ENCODE measurements at regions not wholly inside any gene's neighbourhood (a gene's known extent, or its start where the extent isn't known, plus 50 kb on each side); places are given as distances from the start of the nearest gene placed in this dataset.
"Not testable (repeated sequence)": the region's sequence is repeated elsewhere in the genome, so short reads cannot be mapped to it uniquely, and the experiment has no call there.

DNA sequence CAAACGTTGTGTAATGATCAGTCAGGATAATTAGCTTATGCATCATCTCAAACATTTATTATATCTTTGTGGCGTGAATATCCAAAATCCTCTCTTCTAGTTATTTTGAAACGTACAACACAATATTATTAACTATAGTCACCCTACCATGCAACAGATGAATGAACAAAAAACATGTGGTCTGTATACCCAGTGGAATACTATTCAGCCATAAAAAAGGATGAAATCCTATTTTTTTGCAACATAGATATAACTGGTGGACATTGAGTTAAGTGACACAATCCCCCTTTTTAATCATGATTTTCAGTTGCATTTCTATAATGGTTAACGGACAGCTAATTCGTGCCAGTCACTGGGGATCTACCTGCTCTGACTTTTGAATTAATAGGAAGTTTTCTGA, 145.6 kb downstream of the SOX1 start:
- no peaks in the 10 kb centered on the region for H3K9me3 Mint-ChIP-seq
- H3K27me3 Mint-ChIP-seq = peaks cover 11% of the 10 kb centered on the region
- H3K4me1 Mint-ChIP-seq (ENCODE audit: low read depth) = no peaks in the 10 kb centered on the region
- no peak overlapping the region for H3K4me3 Mint-ChIP-seq
- no peaks in the 10 kb centered on the region for H3K36me3 Mint-ChIP-seq (ENCODE audit: low read depth)
- H3K27ac Mint-ChIP-seq = no peak overlapping the region

DNA sequence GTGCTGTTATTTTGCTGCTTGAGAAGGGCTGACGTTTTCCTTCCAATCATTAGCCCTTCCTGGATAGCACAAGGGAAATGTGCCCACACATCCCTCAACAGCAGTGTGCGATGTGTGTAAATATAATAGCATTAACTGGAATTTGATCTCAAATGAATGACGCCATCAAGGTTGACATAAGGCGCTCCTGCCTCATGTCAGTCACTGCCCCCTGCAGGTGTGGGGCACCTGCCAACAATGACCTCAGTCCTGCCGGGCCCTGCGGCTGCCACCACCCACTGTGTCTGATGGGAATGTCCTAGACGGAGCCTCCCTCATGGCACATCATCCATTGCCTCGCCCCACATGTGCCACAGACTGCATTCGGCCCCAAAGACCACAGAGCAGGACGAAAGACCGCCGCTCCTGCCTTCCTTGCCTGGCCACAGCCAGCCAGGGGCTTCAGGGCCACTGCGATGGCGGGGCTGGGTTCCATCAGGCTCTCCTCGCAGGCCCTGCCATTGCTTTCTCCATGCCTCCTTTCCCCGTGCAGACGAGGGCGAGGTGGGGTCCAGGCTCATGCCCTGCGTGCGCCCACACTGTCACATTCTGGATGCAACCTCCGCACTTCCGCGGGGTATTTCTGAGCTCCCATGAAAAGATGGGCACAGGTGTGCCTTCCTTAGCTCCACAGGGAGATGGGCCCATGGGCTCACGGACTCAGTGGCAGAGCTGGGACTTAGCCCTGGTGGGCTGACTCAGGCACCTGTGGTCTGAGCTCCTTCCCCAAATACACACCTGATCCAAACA, 146.7 kb downstream of the SOX1 start:
- H3K4me1 Mint-ChIP-seq (ENCODE audit: low read depth) = no peaks in the 10 kb centered on the region
- H3K9me3 Mint-ChIP-seq = no peaks in the 10 kb centered on the region
- no peak overlapping the region for H3K27ac Mint-ChIP-seq
- no peaks in the 10 kb centered on the region for H3K27me3 Mint-ChIP-seq
- no peaks in the 10 kb centered on the region for H3K36me3 Mint-ChIP-seq (ENCODE audit: low read depth)
- no peak overlapping the region for H3K4me3 Mint-ChIP-seq

DNA sequence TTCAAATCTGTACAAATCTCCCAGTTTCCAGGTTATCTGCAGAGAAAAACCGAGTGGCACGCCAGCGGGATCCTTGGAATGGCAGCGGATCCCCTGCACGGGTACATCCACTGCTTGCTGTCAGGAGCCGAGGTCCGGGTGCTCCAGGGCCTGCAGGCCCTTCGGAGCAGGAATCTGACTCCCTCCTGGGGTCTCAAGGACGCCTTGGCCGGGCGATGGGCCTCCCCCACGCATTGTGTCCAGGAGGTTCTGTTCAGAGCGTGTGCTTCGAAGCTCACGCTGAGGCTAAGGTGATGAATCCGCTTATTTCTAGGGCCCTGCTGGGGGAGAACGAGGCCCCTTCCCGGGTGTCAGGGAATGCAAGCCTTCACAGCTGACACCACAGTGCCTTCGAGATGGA, 148.9 kb downstream of the SOX1 start:
- Mint-ChIP-seq H3K27me3 (no peaks in the 10 kb centered on the region), H3K4me1 (ENCODE audit: low read depth) (no peaks in the 10 kb centered on the region), H3K9me3 (no peaks in the 10 kb centered on the region), H3K4me3 (no peak overlapping the region), H3K27ac (no peak overlapping the region), H3K36me3 (ENCODE audit: low read depth) (no peaks in the 10 kb centered on the region)

DNA sequence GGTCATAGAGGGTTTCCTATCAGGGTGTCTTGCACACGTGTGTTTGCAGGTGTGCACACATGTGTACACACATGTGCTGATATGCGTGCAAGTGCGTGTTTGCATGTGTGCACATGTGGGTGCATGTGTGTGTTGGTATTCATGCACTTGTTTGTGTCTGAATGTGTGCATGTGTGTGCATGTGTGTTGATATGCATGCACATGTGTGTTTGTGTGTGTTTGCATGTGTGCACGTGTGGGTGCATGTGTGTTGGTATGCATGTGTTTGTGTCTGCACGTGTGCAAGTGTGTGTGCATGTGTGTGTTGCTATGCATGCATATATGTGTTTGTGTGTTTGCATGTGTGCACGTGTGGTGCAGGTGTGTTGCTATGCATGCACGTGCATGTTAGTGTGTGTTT, 150.5 kb downstream of the SOX1 start:
- H3K36me3 Mint-ChIP-seq (ENCODE audit: low read depth) = no peaks in the 10 kb centered on the region
- no peaks in the 10 kb centered on the region for H3K9me3 Mint-ChIP-seq
- no peak overlapping the region for H3K27ac Mint-ChIP-seq
- H3K4me1 Mint-ChIP-seq (ENCODE audit: low read depth) = no peaks in the 10 kb centered on the region
- no peaks in the 10 kb centered on the region for H3K27me3 Mint-ChIP-seq
- no peak overlapping the region for H3K4me3 Mint-ChIP-seq

GRCh38 chr13:112218416-112218815, 151.5 kb downstream of the SOX1 start:
- Mint-ChIP-seq H3K9me3 (no peaks in the 10 kb centered on the region), H3K27ac (no peak overlapping the region), H3K36me3 (ENCODE audit: low read depth) (no peaks in the 10 kb centered on the region), H3K27me3 (no peaks in the 10 kb centered on the region), H3K4me1 (ENCODE audit: low read depth) (no peaks in the 10 kb centered on the region), H3K4me3 (no peak overlapping the region)

DNA sequence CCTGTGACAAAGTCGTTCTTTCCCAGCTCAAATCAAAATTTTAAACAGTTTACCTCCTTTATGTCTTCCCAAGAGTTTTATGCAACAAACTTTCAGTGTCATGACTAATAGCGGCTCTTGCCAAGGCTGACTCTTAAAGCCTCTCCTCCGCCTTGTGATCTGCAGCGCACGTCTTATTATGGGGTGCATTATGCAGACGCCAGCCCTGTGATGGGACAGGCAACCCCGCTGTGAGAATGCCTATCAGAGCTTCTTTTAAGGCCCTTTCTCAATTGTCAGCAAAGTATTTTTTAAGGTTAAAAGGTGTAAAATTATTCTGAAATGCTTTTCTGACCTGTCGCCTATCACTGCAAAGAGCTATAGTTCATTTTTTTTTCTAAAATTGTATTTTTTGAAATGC, 152.8 kb downstream of the SOX1 start:
- Mint-ChIP-seq H3K9me3 (no peaks in the 10 kb centered on the region), H3K4me1 (ENCODE audit: low read depth) (no peaks in the 10 kb centered on the region), H3K4me3 (no peak overlapping the region), H3K36me3 (ENCODE audit: low read depth) (no peaks in the 10 kb centered on the region), H3K27me3 (no peaks in the 10 kb centered on the region), H3K27ac (no peak overlapping the region)

- Mint-ChIP-seq H3K9me3 (no peaks in the 10 kb centered on the region), H3K27me3 (no peaks in the 10 kb centered on the region), H3K36me3 (ENCODE audit: low read depth) (no peaks in the 10 kb centered on the region), H3K4me3 (no peak overlapping the region), H3K27ac (no peak overlapping the region), H3K4me1 (ENCODE audit: low read depth) (no peaks in the 10 kb centered on the region)
These were observed 153.4 kb downstream of the SOX1 start for GRCh38 chr13:112220296-112220875.

GRCh38 chr13:112220925-112221324, 154.0 kb downstream of the SOX1 start:
- H3K27me3 Mint-ChIP-seq = no peaks in the 10 kb centered on the region
- no peak overlapping the region for H3K4me3 Mint-ChIP-seq

DNA sequence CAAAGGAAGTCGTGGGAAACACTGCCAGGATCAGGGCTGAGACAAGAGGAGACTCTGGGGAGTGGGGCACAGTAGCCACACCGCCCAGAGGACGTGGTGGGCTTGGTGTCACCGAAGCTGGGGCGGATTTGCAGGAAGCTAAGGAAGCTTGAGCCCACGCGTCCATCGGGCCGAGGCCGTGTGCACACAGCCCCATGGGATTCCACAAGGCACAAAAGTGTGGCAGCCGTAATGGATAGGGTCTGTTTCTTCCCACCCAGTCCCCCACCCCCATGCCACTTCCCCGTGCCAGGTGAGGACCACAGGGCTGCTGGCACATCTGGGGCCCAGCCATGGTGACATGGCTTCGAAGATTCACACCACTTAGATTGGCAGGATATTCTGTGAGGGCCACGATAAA, 153.2 kb upstream of the SPACA7 start:
- Mint-ChIP-seq H3K36me3 (ENCODE audit: low read depth) (no peaks in the 10 kb centered on the region), H3K9me3 (no peaks in the 10 kb centered on the region), H3K4me3 (no peak overlapping the region), H3K27ac (no peak overlapping the region), H3K4me1 (ENCODE audit: low read depth) (no peaks in the 10 kb centered on the region), H3K27me3 (no peaks in the 10 kb centered on the region)

More at GRCh38 chr13:112220925-112221324, 154.0 kb downstream of the SOX1 start:
- H3K36me3 Mint-ChIP-seq (ENCODE audit: low read depth) = no peaks in the 10 kb centered on the region
- no peak overlapping the region for H3K27ac Mint-ChIP-seq
- H3K9me3 Mint-ChIP-seq = no peaks in the 10 kb centered on the region
- H3K4me1 Mint-ChIP-seq (ENCODE audit: low read depth) = no peaks in the 10 kb centered on the region

DNA sequence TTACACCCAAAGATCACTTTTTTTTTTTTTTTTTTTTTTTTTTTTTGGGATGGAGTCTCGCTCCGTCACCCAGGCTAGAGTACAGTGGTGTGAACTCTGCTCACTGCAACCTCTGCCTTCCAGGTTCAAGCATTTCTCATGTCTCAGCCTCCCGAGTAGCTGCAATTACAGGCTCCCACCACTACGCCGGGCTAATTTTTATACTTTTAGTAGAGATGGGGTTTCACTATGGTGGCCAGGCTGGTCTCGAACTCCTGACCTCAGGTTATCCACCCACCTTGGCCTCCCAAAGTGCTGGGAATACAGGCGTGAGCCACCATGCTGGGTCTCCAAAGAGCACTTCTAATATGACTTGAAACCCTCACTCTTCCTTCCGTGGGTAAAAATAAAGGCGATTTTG, 152.2 kb upstream of the SPACA7 start:
- not testable (repeated sequence) for H3K4me1 Mint-ChIP-seq (ENCODE audit: low read depth); H3K27me3 Mint-ChIP-seq; H3K9me3 Mint-ChIP-seq; H3K4me3 Mint-ChIP-seq; H3K27ac Mint-ChIP-seq; H3K36me3 Mint-ChIP-seq (ENCODE audit: low read depth)

- H3K9me3 Mint-ChIP-seq = no peaks in the 10 kb centered on the region
- H3K27ac Mint-ChIP-seq = no peak overlapping the region
- H3K4me1 Mint-ChIP-seq (ENCODE audit: low read depth) = no peaks in the 10 kb centered on the region
- H3K27me3 Mint-ChIP-seq = no peaks in the 10 kb centered on the region
- H3K36me3 Mint-ChIP-seq (ENCODE audit: low read depth) = no peaks in the 10 kb centered on the region
- H3K4me3 Mint-ChIP-seq = no peak overlapping the region
These were observed 150.6 kb upstream of the SPACA7 start for GRCh38 chr13:112225429-112226090.

GRCh38 chr13:112226320-112227002, 149.7 kb upstream of the SPACA7 start:
- Mint-ChIP-seq H3K27ac (no peak overlapping the region), H3K4me3 (no peak overlapping the region), H3K4me1 (ENCODE audit: low read depth) (no peaks in the 10 kb centered on the region), H3K9me3 (no peaks in the 10 kb centered on the region), H3K36me3 (ENCODE audit: low read depth) (no peaks in the 10 kb centered on the region), H3K27me3 (no peaks in the 10 kb centered on the region)

DNA sequence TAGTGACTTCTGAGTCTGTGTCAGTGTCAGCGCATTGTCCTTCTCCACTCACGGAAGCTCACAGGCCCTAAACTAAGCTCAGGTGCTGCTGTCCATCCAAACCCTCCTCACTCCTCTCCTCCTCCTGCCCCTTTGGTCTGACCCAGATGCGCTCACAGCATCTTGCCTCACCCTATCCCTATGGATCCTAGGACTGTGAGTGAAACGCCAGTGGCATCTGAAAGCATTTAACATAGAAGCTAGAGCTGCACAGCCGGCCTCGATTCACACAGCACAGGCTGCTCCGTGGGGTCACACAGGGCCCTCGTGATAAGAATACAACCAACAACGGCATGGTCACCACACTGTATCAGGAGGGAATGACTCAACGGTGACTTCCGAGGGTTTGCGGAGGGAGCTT, 149.1 kb upstream of the SPACA7 start:
- Mint-ChIP-seq H3K4me1 (ENCODE audit: low read depth) (no peaks in the 10 kb centered on the region), H3K27ac (no peak overlapping the region), H3K9me3 (no peaks in the 10 kb centered on the region), H3K27me3 (no peaks in the 10 kb centered on the region), H3K4me3 (no peak overlapping the region), H3K36me3 (ENCODE audit: low read depth) (no peaks in the 10 kb centered on the region)

- no peaks in the 10 kb centered on the region for H3K27me3 Mint-ChIP-seq
- no peak overlapping the region for H3K27ac Mint-ChIP-seq
- no peaks in the 10 kb centered on the region for H3K9me3 Mint-ChIP-seq
- H3K4me1 Mint-ChIP-seq (ENCODE audit: low read depth) = no peaks in the 10 kb centered on the region
- H3K36me3 Mint-ChIP-seq (ENCODE audit: low read depth) = no peaks in the 10 kb centered on the region
- no peak overlapping the region for H3K4me3 Mint-ChIP-seq
These were observed 146.7 kb upstream of the SPACA7 start for GRCh38 chr13:112229445-112229844.
